DND-41 (cell line): ENCODE measurements at regions not wholly inside any gene's neighbourhood (a gene's known extent, or its start where the extent isn't known, plus 50 kb on each side); places are given as distances from the start of the nearest gene placed in this dataset.

Source experiments
- ATAC-seq: fragments of 200-7000 bp; cut with Tn5 transposase; 3 replicates; pipeline ENCODE4 v1.9.1; 2021; ENCODE audit warnings: low read depth; ENCODE audit not compliant: insufficient read depth
- DNase-seq: peaks from one replicate; pipeline ENCODE4 v3.0.0-alpha.2; 2020
- H2AFZ ChIP-seq: 2 replicates; pipeline ENCODE4 v1.6.0; 2012; ENCODE audit warnings: low read depth, low read length
- H3K27ac ChIP-seq: 2 replicates; pipeline ENCODE4 v1.5.1; 2012; ENCODE audit warnings: low read length, inconsistent platforms
- H3K27me3 ChIP-seq: fragments of 200-600 bp; sonication (generic); 2 replicates; pipeline ENCODE4 v1.6.0; 2012; ENCODE audit warnings: low read length, mild to moderate bottlenecking, inconsistent platforms; ENCODE audit not compliant: insufficient read depth, poor library complexity
- H3K36me3 ChIP-seq: 2 replicates; pipeline ENCODE4 v1.5.1; 2012; ENCODE audit warnings: low read length, inconsistent platforms; ENCODE audit not compliant: insufficient read depth
- H3K4me1 ChIP-seq: 2 replicates; pipeline ENCODE4 v1.5.1; 2012; ENCODE audit warnings: mild to moderate bottlenecking, low read length; ENCODE audit not compliant: insufficient read depth
- H3K4me2 ChIP-seq: 2 replicates; pipeline ENCODE4 v1.6.0; 2012; ENCODE audit warnings: mild to moderate bottlenecking, moderate library complexity, low read length, inconsistent platforms; ENCODE audit not compliant: insufficient read depth
- H3K4me3 ChIP-seq, 2 experiments: fragments of 200-600 bp in 1 of 2; shearing (Covaris generic) in 1 of 2; 2 replicates each; pipeline ENCODE4 v1.5.1; 2012 to 2016; ENCODE audit warnings: inconsistent platforms in 2 of 2, low read length in 2 of 2, mild to moderate bottlenecking in 2 of 2, low read depth in 1 of 2, moderate library complexity in 1 of 2
- H3K79me2 ChIP-seq: 2 replicates; pipeline ENCODE4 v1.6.0; 2012; ENCODE audit warnings: low read length, inconsistent platforms; ENCODE audit not compliant: insufficient read depth
- H3K9ac ChIP-seq: 2 replicates; pipeline ENCODE4 v1.6.0; 2012; ENCODE audit warnings: low read depth, mild to moderate bottlenecking, inconsistent platforms, low read length, moderate library complexity
- H3K9me3 ChIP-seq: 2 replicates; pipeline ENCODE4 v1.5.1; 2012; ENCODE audit warnings: low read length, moderate library complexity, mild to moderate bottlenecking, inconsistent platforms; ENCODE audit not compliant: insufficient read depth, severe bottlenecking
- H4K20me1 ChIP-seq: 2 replicates; pipeline ENCODE4 v1.6.0; 2012; ENCODE audit warnings: low read length; ENCODE audit not compliant: insufficient read depth
- EZH2 ChIP-seq: IDR thresholded peaks from 3 replicates; pipeline ENCODE4 v1.6.1; 2012; ENCODE audit warnings: borderline replicate concordance, low read depth, mild to moderate bottlenecking, moderate library complexity, low read length, inconsistent platforms; ENCODE audit not compliant: severe bottlenecking
- TF ChIP-seq, protein P1 (sequence below): IDR thresholded peaks from 2 replicates; pipeline ENCODE4 v1.5.1; 2012; ENCODE audit warnings: borderline replicate concordance, low read length, moderate library complexity, mild to moderate bottlenecking; ENCODE audit not compliant: poor library complexity, severe bottlenecking; ENCODE audit errors: extremely low read depth

DNA sequence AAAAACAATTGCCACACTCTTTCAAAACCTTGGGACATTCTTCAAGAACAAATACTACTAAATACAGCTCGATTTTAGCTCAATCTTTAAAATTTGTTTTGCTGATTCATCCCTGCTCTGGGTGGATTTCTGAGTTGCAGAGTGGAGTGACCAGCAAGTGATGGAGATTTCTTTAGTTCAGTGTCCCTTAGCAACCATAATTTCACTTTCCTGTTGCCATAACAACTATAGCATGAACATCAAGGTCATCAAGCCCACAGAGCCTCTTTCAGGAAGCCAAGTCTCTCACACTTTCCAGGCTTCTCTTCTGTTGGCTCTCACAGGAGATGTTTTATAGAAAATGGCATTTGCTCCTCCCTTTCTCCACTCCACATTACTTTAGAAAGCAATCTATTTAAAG, 597.2 kb upstream of the ADAMTS9 start:
- H2AFZ ChIP-seq = no peak overlapping the region
- no peak overlapping the region for H3K4me3 ChIP-seq
- no peaks in the 10 kb centered on the region for H4K20me1 ChIP-seq
- no peak for DNase-seq
- no peak for ATAC-seq
- no peak overlapping the region for H3K9ac ChIP-seq
- H3K36me3 ChIP-seq = no peaks in the 10 kb centered on the region
- no peak overlapping the region for H3K4me2 ChIP-seq
- H3K4me1 ChIP-seq = no peaks in the 10 kb centered on the region
- TF ChIP-seq, protein P1, sequence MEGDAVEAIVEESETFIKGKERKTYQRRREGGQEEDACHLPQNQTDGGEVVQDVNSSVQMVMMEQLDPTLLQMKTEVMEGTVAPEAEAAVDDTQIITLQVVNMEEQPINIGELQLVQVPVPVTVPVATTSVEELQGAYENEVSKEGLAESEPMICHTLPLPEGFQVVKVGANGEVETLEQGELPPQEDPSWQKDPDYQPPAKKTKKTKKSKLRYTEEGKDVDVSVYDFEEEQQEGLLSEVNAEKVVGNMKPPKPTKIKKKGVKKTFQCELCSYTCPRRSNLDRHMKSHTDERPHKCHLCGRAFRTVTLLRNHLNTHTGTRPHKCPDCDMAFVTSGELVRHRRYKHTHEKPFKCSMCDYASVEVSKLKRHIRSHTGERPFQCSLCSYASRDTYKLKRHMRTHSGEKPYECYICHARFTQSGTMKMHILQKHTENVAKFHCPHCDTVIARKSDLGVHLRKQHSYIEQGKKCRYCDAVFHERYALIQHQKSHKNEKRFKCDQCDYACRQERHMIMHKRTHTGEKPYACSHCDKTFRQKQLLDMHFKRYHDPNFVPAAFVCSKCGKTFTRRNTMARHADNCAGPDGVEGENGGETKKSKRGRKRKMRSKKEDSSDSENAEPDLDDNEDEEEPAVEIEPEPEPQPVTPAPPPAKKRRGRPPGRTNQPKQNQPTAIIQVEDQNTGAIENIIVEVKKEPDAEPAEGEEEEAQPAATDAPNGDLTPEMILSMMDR = no peak
- no peak for TF ChIP-seq EZH2
- no peaks in the 10 kb centered on the region for H3K79me2 ChIP-seq
- no peaks in the 10 kb centered on the region for H3K27me3 ChIP-seq
- H3K9me3 ChIP-seq = no peaks in the 10 kb centered on the region
- H3K27ac ChIP-seq = no peak overlapping the region

- H3K36me3 ChIP-seq = no peaks in the 10 kb centered on the region
- H3K4me2 ChIP-seq = no peak overlapping the region
- H3K27me3 ChIP-seq = no peaks in the 10 kb centered on the region
- TF ChIP-seq, protein P1 = no peak
- no peak for TF ChIP-seq EZH2
- no peaks in the 10 kb centered on the region for H3K4me1 ChIP-seq
- ATAC-seq (no peak), DNase-seq (no peak)
- H4K20me1 ChIP-seq = no peaks in the 10 kb centered on the region
- no peak overlapping the region for H3K4me3 ChIP-seq
- no peak overlapping the region for H2AFZ ChIP-seq
- no peak overlapping the region for H3K9ac ChIP-seq
- no peaks in the 10 kb centered on the region for H3K79me2 ChIP-seq
- H3K27ac ChIP-seq = no peak overlapping the region
- H3K9me3 ChIP-seq = no peaks in the 10 kb centered on the region
Observed at GRCh38 chr3:65284546-65284945, 596.7 kb upstream of the ADAMTS9 start.

- Histone ChIP-seq H3K9me3 (no peaks in the 10 kb centered on the region), H3K9ac (no peak overlapping the region), H3K79me2 (no peaks in the 10 kb centered on the region), H4K20me1 (no peaks in the 10 kb centered on the region), H3K4me2 (no peak overlapping the region), H2AFZ (no peak overlapping the region), H3K27ac (no peak overlapping the region), H3K27me3 (no peaks in the 10 kb centered on the region), H3K4me1 (no peaks in the 10 kb centered on the region), H3K36me3 (no peaks in the 10 kb centered on the region), H3K4me3 (no peak overlapping the region)
- TF ChIP-seq EZH2 = no peak
- TF ChIP-seq, protein P1 = no peak
- DNase-seq (no peak), ATAC-seq (no peak)
Observed at GRCh38 chr3:65279225-65279782, 591.5 kb upstream of the ADAMTS9 start.

DNA sequence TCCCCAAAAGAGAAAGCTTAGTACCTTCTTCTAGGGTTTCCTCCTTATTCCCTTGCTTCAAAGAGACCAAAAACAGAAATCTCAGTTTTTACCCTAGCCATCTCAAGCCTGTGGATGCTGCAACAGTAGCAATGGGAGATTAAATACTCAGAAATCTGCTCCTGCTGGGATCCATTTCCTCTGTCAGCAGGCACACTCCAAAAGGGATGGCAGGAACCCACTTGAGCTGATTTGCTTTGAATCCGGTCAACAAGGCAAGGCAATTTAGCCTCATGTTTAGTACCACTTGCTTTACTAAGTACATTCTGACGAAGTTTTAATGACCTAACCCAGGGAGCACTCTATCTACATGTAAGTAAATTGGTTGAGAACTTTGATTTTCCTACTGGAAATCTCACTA, 590.0 kb upstream of the ADAMTS9 start:
- TF ChIP-seq, protein P1 = no peak
- Histone ChIP-seq H2AFZ (no peak overlapping the region), H3K4me2 (no peak overlapping the region), H3K79me2 (no peaks in the 10 kb centered on the region), H3K4me1 (no peaks in the 10 kb centered on the region), H4K20me1 (no peaks in the 10 kb centered on the region), H3K9ac (no peak overlapping the region), H3K27ac (no peak overlapping the region), H3K4me3 (no peak overlapping the region), H3K27me3 (no peaks in the 10 kb centered on the region), H3K36me3 (no peaks in the 10 kb centered on the region), H3K9me3 (no peaks in the 10 kb centered on the region)
- DNase-seq (no peak), ATAC-seq (no peak)
